ENCODE measurements at regions not wholly inside any gene's neighbourhood (a gene's known extent, or its start where the extent isn't known, plus 50 kb on each side); places are given as distances from the start of the nearest gene placed in this dataset.

DNA sequence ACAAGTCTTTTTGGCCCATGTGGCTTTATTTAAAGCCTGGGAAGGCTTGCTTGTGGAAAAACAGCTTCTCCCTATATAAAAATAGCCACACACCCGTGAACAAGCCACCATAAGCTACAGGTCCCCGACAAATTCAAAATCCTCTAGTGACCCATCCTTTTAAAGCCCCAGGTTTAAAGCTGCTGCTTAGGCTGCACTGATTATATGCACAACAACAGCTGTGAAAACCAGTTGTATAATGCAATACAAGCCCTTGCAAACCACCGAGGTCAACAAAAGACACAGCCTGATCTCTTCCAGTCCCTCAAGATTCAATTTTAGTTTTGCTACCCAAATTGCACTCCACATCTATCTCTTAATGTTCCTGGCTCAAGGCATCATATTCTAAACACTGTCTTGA is 186.0 kb upstream of the WDFY3 start:
- no peaks in the 10 kb centered on the region for H3K36me3 ChIP-seq (ENCODE audit: low read depth)
- H3K4me3 ChIP-seq (ENCODE audit: severe bottlenecking) = no peak overlapping the region
- no peak for DNase-seq (ENCODE audit: low spot score)
- H3K9me3 ChIP-seq (ENCODE audit: severe bottlenecking) = no peaks in the 10 kb centered on the region
- H3K27ac ChIP-seq (ENCODE audit: poor library complexity, severe bottlenecking) = no peak overlapping the region
- no peaks in the 10 kb centered on the region for H3K4me1 ChIP-seq (ENCODE audit: insufficient read depth, poor library complexity, severe bottlenecking)
- ATAC-seq (ENCODE audit: low read depth) = no peak
- H3K27me3 ChIP-seq (ENCODE audit: insufficient read depth, poor library complexity, severe bottlenecking) = no peaks in the 10 kb centered on the region
- TF ChIP-seq, protein P1, sequence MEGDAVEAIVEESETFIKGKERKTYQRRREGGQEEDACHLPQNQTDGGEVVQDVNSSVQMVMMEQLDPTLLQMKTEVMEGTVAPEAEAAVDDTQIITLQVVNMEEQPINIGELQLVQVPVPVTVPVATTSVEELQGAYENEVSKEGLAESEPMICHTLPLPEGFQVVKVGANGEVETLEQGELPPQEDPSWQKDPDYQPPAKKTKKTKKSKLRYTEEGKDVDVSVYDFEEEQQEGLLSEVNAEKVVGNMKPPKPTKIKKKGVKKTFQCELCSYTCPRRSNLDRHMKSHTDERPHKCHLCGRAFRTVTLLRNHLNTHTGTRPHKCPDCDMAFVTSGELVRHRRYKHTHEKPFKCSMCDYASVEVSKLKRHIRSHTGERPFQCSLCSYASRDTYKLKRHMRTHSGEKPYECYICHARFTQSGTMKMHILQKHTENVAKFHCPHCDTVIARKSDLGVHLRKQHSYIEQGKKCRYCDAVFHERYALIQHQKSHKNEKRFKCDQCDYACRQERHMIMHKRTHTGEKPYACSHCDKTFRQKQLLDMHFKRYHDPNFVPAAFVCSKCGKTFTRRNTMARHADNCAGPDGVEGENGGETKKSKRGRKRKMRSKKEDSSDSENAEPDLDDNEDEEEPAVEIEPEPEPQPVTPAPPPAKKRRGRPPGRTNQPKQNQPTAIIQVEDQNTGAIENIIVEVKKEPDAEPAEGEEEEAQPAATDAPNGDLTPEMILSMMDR (IDR thresholded peaks at IDR 0.05; ENCODE audit: poor library complexity, severe bottlenecking) = no peak

DNA sequence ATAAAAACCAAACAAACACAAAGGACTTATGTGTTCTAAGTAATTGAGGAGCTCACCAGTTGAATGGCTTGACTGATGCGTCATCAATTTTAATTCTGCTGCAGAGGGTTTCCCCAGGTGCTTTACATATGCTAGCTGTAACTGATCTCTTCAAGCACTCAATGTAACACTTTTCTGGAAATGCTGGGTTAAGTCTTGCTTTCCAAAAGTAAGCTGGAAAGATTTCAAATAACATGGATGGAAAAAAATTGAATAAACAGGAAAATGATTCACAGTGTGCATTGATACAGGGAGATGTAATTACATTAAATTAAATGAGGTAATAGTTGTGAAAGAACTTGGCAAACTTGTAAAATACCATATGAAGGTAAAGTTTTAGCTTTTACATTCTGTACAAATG is 186.7 kb upstream of the WDFY3 start:
- Histone ChIP-seq H3K9me3 (ENCODE audit: severe bottlenecking) (no peaks in the 10 kb centered on the region), H3K4me1 (ENCODE audit: insufficient read depth, poor library complexity, severe bottlenecking) (no peaks in the 10 kb centered on the region), H3K36me3 (ENCODE audit: low read depth) (no peaks in the 10 kb centered on the region), H3K4me3 (ENCODE audit: severe bottlenecking) (no peak overlapping the region), H3K27ac (ENCODE audit: poor library complexity, severe bottlenecking) (no peak overlapping the region), H3K27me3 (ENCODE audit: insufficient read depth, poor library complexity, severe bottlenecking) (peaks cover 3% of the 10 kb centered on the region)
- ATAC-seq (ENCODE audit: low read depth) (no peak), DNase-seq (ENCODE audit: low spot score) (no peak)
- TF ChIP-seq, protein P1 (IDR thresholded peaks at IDR 0.05; ENCODE audit: poor library complexity, severe bottlenecking) = no peak

DNA sequence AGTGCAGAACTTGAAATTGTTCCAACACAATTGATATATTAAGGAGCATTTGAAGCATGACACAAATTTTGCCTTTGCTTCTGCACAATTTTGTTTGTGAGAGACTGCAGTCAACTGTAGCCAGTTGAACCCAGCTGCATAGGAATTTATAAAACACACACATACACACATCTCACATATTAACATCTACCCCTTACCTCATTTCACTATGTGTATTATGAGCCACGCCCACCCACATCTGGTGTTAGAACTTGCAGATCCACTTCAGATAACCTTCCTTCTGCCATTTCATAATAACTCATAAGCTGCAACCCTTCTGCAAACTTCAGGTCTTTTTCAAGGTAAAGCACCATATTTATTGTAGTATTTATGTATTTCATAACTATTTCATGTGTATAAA is 188.1 kb upstream of the WDFY3 start:
- Histone ChIP-seq H3K27me3 (ENCODE audit: insufficient read depth, poor library complexity, severe bottlenecking) (peaks cover 3% of the 10 kb centered on the region), H3K4me3 (ENCODE audit: severe bottlenecking) (no peak overlapping the region), H3K27ac (ENCODE audit: poor library complexity, severe bottlenecking) (no peak overlapping the region), H3K36me3 (ENCODE audit: low read depth) (no peaks in the 10 kb centered on the region), H3K4me1 (ENCODE audit: insufficient read depth, poor library complexity, severe bottlenecking) (no peaks in the 10 kb centered on the region), H3K9me3 (ENCODE audit: severe bottlenecking) (no peaks in the 10 kb centered on the region)
- no peak for ATAC-seq (ENCODE audit: low read depth)
- TF ChIP-seq, protein P1 (IDR thresholded peaks at IDR 0.05; ENCODE audit: poor library complexity, severe bottlenecking) = no peak
- DNase-seq (ENCODE audit: low spot score) = no peak

DNA sequence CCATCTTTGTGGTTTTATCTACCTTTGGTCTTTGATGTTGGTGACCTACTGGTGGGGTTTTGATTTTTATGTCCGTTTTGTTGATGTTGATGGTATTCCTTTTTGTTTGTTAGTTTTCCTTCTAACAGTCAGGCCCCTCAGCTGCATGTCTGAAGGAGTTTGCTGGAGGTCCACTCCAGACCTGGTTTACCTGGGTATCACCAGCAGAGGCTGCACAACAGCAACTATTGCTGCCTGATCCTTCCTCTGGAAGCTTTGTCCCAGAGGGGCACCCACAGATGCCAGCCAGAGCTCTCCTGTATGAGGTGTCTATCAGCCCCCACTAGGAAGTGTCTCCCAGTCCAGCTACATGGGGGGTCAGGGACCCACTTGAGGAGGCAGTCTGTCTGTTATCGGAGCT is 199.3 kb upstream of the WDFY3 start:
- H3K4me3 ChIP-seq (ENCODE audit: severe bottlenecking) = no peak overlapping the region
- no peak overlapping the region for H3K27ac ChIP-seq (ENCODE audit: poor library complexity, severe bottlenecking)
- H3K36me3 ChIP-seq (ENCODE audit: low read depth) = no peaks in the 10 kb centered on the region
- TF ChIP-seq, protein P1 (IDR thresholded peaks at IDR 0.05; ENCODE audit: poor library complexity, severe bottlenecking) = no peak
- ATAC-seq (ENCODE audit: low read depth) (no peak), DNase-seq (ENCODE audit: low spot score) (no peak)
- H3K4me1 ChIP-seq (ENCODE audit: insufficient read depth, poor library complexity, severe bottlenecking) = peaks cover 11% of the 10 kb centered on the region
- no peaks in the 10 kb centered on the region for H3K9me3 ChIP-seq (ENCODE audit: severe bottlenecking)
- no peaks in the 10 kb centered on the region for H3K27me3 ChIP-seq (ENCODE audit: insufficient read depth, poor library complexity, severe bottlenecking)

DNA sequence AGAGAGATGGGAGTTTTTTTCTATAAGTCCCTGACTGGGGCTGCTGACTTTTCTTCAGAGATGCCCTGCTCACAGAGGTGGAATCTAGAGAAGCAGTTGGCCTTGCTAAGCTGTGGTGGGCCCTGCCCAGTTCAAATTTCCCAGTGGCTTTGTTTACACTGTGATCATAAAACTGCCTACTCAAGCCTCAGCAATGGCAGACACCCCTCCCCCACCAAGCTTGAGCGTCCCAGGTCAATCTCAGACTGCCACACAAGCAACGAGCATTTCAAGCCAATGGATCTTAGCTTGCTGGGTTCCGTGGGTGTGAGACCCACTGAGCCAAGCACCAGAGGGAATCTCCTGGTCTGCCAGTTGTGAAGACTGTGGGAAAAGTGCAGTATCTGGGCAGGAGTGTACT is 199.8 kb upstream of the WDFY3 start:
- no peak for ATAC-seq (ENCODE audit: low read depth)
- H3K4me1 ChIP-seq (ENCODE audit: insufficient read depth, poor library complexity, severe bottlenecking) = peaks cover 11% of the 10 kb centered on the region
- DNase-seq (ENCODE audit: low spot score) = no peak
- H3K4me3 ChIP-seq (ENCODE audit: severe bottlenecking) = no peak overlapping the region
- no peak overlapping the region for H3K27ac ChIP-seq (ENCODE audit: poor library complexity, severe bottlenecking)
- H3K9me3 ChIP-seq (ENCODE audit: severe bottlenecking) = no peaks in the 10 kb centered on the region
- no peaks in the 10 kb centered on the region for H3K27me3 ChIP-seq (ENCODE audit: insufficient read depth, poor library complexity, severe bottlenecking)
- H3K36me3 ChIP-seq (ENCODE audit: low read depth) = no peaks in the 10 kb centered on the region
- TF ChIP-seq, protein P1 (IDR thresholded peaks at IDR 0.05; ENCODE audit: poor library complexity, severe bottlenecking) = no peak
